IPS-15b (cell line): ENCODE measurements at regions not wholly inside any gene's neighbourhood (a gene's known extent, or its start where the extent isn't known, plus 50 kb on each side); places are given as distances from the start of the nearest gene placed in this dataset.

ENCODE experiments used
- H3K27me3 ChIP-seq: one replicate; pipeline ENCODE4 v1.6.1; 2013; ENCODE audit warnings: low read length; ENCODE audit not compliant: control insufficient read depth, insufficient read depth
- H3K36me3 ChIP-seq: one replicate; pipeline ENCODE4 v1.6.1; 2013; ENCODE audit warnings: low read length; ENCODE audit not compliant: control insufficient read depth, insufficient read depth
- H3K4me1 ChIP-seq: one replicate; pipeline ENCODE4 v1.6.1; 2013; ENCODE audit warnings: mild to moderate bottlenecking, low read length; ENCODE audit not compliant: control insufficient read depth, insufficient read depth
- H3K4me3 ChIP-seq: one replicate; pipeline ENCODE4 v1.5.1; 2013; ENCODE audit warnings: low read depth, low read length
- H3K9ac ChIP-seq: one replicate; pipeline ENCODE4 v1.6.1; 2013; ENCODE audit warnings: low read depth, mild to moderate bottlenecking, low read length
- H3K9me3 ChIP-seq: one replicate; pipeline ENCODE4 v1.6.1; 2013; ENCODE audit warnings: mild to moderate bottlenecking, low read length; ENCODE audit not compliant: control insufficient read depth, insufficient read depth

DNA sequence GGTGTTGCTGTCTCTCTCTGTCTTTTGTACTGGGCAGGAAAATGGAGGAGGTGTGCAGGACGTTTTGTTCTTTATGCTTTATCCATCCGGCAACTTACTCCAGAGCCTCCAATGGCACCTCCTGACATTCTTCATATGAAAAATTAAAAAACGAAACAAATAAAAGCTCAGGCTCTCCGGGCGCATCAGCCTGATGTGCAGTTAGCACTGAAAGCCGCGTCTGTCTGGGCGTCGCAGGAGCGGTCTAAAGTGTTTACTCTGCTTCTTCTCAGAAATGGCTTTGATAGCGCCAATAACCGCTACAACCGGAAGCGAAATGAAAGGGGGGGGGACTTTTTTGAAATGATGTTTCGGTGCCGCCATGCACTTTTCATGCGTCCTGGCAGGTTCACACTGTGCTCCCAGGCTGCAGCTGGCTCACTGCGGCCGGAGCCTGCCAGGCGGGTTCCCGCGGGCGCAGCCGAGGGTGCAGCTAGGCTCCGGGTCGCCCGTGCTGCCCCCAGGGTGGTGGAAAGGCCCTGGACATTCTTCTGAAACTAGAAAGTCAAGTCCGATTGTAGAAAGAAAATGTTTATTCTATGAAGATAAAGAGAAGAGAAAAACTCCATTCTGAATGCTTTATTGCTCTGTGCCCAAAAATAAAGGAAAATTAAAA lies 407.7 kb upstream of the IRX1 start:
- Histone ChIP-seq H3K9ac (no peak overlapping the region), H3K4me1 (peaks cover 2% of the 10 kb centered on the region), H3K27me3 (peaks cover 2% of the 10 kb centered on the region), H3K36me3 (no peaks in the 10 kb centered on the region), H3K9me3 (no peaks in the 10 kb centered on the region), H3K4me3 (no peak overlapping the region)

DNA sequence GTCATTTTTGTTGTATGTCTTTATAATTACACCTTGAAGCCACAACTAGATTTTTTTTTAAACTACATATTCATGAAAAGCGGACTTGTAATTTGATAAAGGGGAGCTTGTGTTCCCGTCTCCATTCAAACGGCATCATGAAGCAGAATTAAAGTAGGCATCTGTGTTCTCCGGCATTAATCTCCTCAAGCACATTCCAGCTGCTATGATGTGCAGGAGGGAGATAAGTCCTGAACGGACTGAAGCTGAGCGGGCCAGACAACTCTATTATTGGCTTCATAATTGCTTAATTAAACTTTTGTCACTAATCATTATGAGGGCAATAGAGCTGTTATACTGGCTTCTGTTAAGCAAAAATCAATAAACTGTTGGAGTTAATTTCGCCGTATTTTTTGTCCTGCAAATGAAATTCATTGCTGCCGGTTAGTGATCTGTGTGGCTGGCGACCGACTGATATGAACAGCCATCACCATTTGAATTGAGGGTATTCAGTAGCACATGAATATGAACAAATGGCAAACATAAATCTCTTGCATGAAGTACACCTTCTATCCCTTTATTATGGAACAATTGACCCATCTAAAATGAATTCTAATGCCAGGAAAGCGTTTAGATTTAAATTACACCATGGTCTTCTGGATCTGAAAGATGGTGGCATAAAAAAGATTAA lies 408.8 kb upstream of the IRX1 start:
- no peaks in the 10 kb centered on the region for H3K9me3 ChIP-seq
- no peaks in the 10 kb centered on the region for H3K36me3 ChIP-seq
- peaks cover 5% of the 10 kb centered on the region for H3K27me3 ChIP-seq
- peaks cover 6% of the 10 kb centered on the region for H3K4me1 ChIP-seq
- H3K9ac ChIP-seq: no peak overlapping the region
- no peak overlapping the region for H3K4me3 ChIP-seq

DNA sequence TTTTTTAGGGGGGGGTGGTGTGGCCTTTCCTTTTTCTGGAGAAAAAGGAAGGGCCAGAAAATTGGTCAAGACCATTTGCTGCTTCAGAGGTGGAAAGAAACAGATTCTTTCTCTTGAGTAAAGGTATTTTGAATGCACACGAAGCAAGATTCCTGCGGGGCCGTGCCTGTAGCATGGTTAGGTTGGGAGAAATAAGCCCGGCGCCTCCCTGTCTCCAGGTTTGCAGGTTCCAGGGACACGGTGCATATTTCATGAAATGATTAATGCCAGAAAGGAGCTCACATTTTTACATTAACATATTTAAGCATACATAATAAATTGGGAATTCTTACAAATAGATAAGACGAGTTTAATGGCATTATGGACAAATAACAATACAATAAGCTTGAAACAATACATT lies 409.5 kb upstream of the IRX1 start:
- no peaks in the 10 kb centered on the region for H3K9me3 ChIP-seq
- peaks cover 5% of the 10 kb centered on the region for H3K27me3 ChIP-seq
- no peaks in the 10 kb centered on the region for H3K36me3 ChIP-seq
- H3K9ac ChIP-seq: no peak overlapping the region
- peaks cover 11% of the 10 kb centered on the region for H3K4me1 ChIP-seq
- H3K4me3 ChIP-seq: no peak overlapping the region

DNA sequence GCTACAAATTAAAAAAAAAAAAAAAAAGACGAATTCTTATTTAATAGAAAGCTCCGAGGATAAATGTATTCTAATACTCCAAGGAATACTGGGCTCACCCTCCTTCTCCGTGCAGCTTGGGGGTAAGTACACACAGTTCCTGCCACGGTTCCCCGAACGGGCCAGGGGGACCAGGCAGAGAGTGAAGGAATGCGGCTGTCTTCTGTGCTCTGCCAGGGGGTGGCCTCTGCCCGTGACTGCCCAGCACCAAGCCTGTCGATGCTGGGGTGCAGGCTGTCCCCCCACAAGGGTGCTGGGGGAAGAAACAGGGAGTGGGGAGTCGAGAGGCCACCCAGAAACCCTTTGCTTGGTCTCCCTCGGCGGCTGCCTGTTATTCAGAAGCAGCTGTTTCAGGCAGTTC lies 410.1 kb upstream of the IRX1 start:
- no peak overlapping the region for H3K4me3 ChIP-seq
- H3K9me3 ChIP-seq: no peaks in the 10 kb centered on the region
- no peaks in the 10 kb centered on the region for H3K36me3 ChIP-seq
- H3K27me3 ChIP-seq: peaks cover 5% of the 10 kb centered on the region
- peak overlapping the region; percentile 17 for H3K9ac ChIP-seq
- peaks cover 15% of the 10 kb centered on the region for H3K4me1 ChIP-seq

DNA sequence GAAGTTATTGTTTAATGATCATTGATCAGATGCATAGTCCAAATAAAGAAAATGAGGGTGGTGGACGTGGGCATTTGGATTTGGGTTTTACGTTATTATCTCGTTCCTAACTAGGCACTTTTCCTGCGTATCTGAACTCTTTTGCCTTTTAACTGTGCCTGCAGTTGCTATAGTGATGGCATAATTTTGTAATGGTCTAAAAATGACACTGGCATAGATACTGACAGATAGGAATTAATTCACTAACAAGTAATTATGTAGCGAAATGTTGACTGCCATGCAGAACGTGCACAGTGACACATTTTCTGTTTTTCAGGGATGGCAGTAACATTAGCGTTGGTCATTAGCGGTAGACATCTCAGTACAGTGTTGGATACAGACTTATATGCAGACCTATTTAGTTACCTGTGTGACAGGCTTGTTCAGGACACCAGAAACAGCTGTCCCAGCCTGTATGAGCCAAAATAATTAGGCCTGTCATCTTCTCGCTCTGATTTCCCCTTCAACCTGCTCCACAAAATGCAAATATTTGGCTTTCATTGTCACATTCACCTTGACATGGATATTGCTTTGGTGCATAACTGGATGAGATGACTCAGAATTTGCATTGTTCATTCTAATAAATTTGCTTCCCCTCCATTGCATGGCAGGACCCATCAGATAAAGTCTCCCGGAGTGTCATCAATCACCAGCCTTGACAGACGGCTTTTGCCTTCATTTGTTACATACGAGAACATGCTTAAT lies 413.3 kb upstream of the IRX1 start:
- no peaks in the 10 kb centered on the region for H3K9me3 ChIP-seq
- peaks cover 15% of the 10 kb centered on the region for H3K4me1 ChIP-seq
- no peak overlapping the region for H3K9ac ChIP-seq
- H3K4me3 ChIP-seq: no peak overlapping the region
- peaks cover 5% of the 10 kb centered on the region for H3K27me3 ChIP-seq
- no peaks in the 10 kb centered on the region for H3K36me3 ChIP-seq

DNA sequence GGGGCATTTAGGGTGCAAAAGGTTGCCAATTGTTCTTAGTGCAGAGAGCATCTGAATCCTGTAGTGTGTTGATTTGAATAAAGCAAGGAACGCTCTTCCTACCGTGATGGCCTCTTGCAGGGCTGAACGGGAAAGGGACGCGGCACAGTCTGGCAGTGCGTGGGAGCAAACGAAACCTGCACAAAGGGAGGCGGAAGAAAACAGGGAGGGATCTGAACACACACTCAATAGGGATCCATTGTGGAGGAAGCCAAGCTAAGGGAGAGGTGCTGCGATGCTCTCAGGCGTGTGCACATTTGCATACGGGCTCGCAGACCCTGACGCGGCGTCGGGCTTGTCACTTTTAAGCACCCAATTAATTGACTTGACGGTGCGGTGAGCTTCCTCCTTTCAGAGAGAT lies 414.0 kb upstream of the IRX1 start:
- Histone ChIP-seq H3K9ac (no peak overlapping the region), H3K27me3 (peaks cover 5% of the 10 kb centered on the region), H3K4me3 (no peak overlapping the region), H3K9me3 (no peaks in the 10 kb centered on the region), H3K4me1 (peaks cover 15% of the 10 kb centered on the region), H3K36me3 (no peaks in the 10 kb centered on the region)

DNA sequence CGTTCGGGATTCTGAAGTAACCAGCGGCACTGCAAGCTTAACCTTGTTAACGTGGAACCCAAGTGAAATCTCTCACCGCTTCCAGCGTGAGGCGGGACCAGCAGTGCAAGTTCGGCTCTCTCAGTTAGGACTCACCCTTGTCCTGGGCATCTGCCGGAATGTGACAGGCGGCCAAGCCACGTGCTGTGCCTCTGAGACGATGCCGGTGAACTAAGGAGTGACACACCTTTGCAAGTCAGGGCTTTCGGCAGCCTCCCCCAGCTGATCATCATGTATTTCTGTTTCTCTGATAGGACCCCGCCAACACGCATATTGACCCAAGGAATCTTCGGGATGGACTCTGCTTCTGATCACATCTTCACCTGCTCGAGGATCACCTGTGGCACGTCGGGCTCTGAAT lies 415.0 kb upstream of the IRX1 start:
- Histone ChIP-seq H3K9me3 (no peaks in the 10 kb centered on the region), H3K36me3 (no peaks in the 10 kb centered on the region), H3K4me3 (no peak overlapping the region), H3K4me1 (peaks cover 12% of the 10 kb centered on the region), H3K27me3 (peaks cover 5% of the 10 kb centered on the region), H3K9ac (no peak overlapping the region)

DNA sequence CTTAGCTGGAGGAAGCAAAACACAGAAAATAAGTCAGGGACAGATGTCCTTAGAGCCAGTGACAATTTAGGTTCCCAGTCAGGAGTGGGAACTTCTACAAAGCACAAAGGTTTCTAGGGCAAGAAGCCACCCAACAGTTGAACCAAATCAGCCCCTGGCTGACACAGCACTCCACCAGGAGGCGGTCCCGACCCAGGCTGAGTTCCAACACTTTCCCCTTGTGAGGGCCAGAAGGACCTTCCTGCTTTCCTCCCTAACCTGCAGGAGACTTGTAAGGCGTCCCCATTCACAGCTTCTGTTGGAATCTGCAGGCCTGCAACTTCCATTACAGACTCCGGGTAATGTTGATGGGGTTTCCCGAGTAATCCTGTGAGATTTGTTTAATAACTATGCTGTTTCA lies 416.4 kb upstream of the IRX1 start:
- H3K9ac ChIP-seq: no peak overlapping the region
- peaks cover 3% of the 10 kb centered on the region for H3K27me3 ChIP-seq
- no peak overlapping the region for H3K4me3 ChIP-seq
- H3K4me1 ChIP-seq: peaks cover 12% of the 10 kb centered on the region
- H3K36me3 ChIP-seq: no peaks in the 10 kb centered on the region
- no peaks in the 10 kb centered on the region for H3K9me3 ChIP-seq

DNA sequence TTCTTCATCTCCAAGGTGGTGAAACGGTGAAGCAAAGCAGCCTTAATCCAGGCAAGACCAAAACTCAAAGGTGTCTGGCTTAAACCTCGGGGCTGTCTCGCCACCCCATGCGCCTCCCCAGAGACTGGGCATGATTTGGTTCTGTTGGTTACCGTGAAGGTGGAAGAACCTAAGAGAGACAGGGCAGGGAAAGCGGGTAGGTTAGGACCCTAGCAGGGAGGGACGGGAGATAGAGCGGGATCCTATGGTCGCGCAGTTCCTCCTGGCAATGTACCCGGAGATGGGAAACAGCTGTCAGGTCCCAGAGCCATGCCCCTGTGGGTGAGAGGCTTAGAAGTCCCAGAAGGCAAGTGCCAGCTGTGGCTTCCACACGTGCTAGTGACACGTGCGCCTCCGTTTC lies 418.3 kb upstream of the IRX1 start:
- Histone ChIP-seq H3K9me3 (no peaks in the 10 kb centered on the region), H3K27me3 (peaks cover 3% of the 10 kb centered on the region), H3K4me3 (no peak overlapping the region), H3K4me1 (peaks cover 12% of the 10 kb centered on the region), H3K36me3 (no peaks in the 10 kb centered on the region), H3K9ac (no peak overlapping the region)

DNA sequence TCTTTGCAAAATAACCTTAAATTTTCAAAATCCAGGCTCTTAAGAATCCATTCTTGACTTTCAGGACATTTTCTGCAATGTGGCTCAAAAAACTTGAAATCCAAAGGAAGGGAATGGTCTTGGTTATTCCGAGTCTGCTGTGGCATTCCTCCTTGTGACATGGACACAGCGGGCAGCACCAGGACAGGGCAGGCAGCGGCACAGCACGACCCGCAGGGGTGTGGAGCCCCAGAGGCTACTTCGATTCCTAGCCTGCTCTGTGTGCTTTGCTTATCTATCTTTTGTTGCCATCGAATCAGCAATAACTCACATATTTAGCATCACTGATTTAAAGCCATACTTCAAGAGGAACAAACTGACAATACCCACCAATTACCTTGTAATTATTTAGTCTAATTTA lies 420.2 kb upstream of the IRX1 start:
- H3K27me3 ChIP-seq: no peaks in the 10 kb centered on the region
- no peak overlapping the region for H3K4me3 ChIP-seq
- H3K36me3 ChIP-seq: no peaks in the 10 kb centered on the region
- no peaks in the 10 kb centered on the region for H3K4me1 ChIP-seq
- H3K9ac ChIP-seq: no peak overlapping the region
- H3K9me3 ChIP-seq: no peaks in the 10 kb centered on the region

DNA sequence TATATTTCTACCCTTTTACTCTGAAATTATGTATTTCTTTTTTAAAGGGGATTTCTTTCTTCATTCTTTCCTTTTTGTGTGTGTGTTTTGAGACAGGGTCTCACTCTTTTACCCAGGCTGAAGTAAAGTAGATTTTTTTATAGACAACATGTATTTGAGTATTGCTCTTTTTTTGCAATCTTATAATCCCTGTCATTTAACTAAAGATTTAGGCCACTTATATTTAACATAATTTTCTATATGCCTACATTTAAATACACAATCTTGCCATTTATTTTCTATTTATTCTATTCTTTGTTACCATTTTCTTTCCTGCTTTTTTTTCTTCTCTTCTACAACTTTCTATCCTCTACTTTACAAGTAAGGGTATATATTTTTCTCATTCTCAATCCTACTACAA lies 416.0 kb upstream of the IRX2 start:
- no peaks in the 10 kb centered on the region for H3K27me3 ChIP-seq
- H3K9me3 ChIP-seq: peaks cover 2% of the 10 kb centered on the region
- H3K36me3 ChIP-seq: no peaks in the 10 kb centered on the region
- no peak overlapping the region for H3K4me3 ChIP-seq
- no peaks in the 10 kb centered on the region for H3K4me1 ChIP-seq
- no peak overlapping the region for H3K9ac ChIP-seq

DNA sequence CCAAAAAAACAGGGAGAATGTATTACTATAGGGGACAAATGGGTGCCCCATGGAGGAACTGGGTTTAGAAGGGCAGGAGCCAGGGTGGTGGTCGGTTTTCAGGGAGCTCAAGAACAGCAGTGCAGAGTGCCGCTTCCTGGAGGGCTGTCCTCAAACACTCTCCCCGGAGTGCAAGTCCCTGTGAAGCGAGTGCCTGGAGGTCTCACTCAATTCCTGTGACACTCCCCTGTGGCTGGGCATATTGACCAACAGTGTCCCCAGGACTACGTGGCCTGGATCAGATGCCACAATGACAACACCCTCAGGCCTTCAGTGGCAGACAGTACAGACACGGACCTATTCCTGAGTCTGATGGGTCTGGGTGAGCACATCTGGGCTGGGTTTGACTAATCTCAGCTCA lies 412.1 kb upstream of the IRX2 start:
- H3K36me3 ChIP-seq: no peaks in the 10 kb centered on the region
- H3K27me3 ChIP-seq: no peaks in the 10 kb centered on the region
- no peak overlapping the region for H3K9ac ChIP-seq
- no peak overlapping the region for H3K4me3 ChIP-seq
- H3K4me1 ChIP-seq: no peaks in the 10 kb centered on the region
- no peaks in the 10 kb centered on the region for H3K9me3 ChIP-seq
